GM18499 (cell line): ENCODE measurements at regions not wholly inside any gene's neighbourhood (a gene's known extent, or its start where the extent isn't known, plus 50 kb on each side); places are given as distances from the start of the nearest gene placed in this dataset.

Experiments
- ATAC-seq: cut with Tn5 transposase; IDR thresholded peaks from one replicate; pipeline ENCODE4 v1.9.1; 2021; ENCODE audit warnings: moderate number of reproducible peaks; ENCODE audit not compliant: insufficient read depth, unreplicated experiment

- ATAC-seq: no peak
Measured at GRCh38 chr9:89872426-89872912, 267.7 kb downstream of the GADD45G start.

DNA sequence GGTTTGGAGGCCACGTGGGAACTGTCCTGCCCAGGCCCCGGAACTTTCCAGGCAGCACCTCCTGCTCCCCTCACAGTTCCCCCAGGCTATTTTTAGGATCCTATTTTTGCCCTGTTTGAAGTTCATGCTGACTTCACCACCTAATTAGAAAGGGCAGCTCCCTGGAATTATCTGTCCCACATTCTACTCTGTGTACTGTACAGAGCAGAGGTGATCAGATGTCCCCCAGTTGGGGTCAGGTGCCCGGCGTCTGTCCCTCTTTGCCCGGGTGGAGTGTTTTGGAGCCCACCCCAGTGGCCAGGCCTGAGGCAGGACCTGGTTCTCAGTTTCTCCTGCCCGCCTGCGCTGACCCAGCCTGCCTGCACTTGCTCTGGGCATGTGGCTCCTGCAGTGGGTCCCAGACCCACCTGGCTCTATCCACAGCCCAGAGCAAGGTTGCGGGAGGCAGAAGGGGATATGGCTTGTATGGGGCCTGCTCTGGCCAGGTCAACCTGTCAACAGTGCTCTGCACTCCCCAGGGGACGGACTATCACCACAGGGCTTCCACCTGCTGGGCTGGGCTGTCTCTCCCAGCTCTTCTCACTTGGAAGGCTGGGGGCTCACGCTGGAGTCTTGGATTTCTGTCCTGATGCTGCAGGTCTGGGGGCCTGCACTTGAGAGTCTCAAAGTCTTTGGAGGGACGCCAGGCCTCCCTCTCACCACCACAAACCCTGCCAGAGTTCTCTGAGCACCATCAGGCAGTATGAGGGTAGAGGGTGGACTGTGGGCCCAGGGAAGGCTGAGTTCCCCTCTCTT lies 268.3 kb downstream of the GADD45G start:
- no peak for ATAC-seq

DNA sequence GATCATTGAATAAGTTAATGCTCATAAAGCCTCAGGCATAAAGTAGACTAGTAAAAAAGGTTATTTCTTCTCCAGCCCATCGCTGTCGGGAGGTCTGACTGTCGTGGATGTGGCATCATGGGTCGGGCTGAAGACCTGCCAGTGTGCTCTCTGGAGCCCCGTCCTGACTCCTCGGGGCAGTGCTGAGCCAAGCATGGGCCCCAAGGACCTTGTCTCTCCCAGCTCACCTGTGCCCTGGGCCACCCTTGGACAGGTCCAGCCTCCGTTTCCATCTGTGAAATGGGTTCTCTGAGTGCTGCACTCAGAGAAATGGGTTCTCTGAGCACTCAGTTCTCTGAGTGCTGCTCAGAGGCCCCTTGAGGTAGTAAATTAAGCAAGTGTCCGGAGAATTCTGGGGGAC lies 269.0 kb downstream of the GADD45G start:
- ATAC-seq: no peak

DNA sequence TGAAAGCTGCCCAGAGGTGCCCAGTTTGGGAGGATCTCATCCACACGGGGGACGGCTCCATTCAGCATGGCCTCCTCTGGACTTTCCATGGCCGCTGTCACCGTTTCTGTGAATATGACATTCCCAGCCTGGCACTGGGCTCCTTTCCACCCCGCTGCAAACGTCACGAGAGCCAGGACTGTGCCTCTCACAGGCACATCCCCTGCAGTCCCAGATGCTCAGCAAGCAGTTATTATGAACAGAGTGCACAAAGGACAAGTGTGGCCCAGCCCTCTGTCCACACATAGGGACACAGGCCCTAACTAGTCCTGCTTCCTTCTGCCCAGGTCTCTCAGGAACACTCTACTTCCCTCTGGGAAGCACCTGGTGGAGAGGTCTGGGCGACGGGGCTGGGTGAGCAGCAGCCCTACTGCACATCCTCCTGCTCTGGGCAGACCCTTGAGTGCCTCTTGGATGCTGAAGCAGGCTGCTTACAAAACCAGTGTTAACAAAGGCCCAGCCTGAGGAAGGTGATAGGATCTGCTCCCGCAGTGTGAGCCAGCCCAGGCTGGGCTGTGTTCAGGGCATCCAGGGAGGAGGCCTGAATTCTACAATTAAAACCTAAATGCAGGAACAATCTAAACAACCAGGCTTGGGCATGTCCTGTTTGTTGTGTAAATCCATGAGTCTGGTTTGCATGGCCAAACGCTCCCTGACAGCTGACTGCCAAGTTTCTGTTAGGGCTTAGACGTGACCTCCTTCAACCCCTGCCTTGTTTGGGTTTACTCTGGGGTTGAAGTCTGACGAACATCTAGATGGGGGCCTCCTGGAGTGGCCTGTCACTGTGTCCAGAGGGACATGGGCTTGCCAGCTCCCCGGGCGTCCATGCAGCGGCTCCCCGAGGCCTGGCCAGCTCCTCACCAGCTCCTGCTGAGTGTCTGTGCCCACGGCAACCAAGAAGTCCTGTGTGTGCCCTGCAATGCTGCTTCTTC lies 269.8 kb downstream of the GADD45G start:
- no peak for ATAC-seq

GRCh38 chr9:89877051-89878002 lies 272.5 kb downstream of the GADD45G start:
- no peak for ATAC-seq

GRCh38 chr9:89878003-89878411 lies 273.2 kb downstream of the GADD45G start:
- no peak for ATAC-seq

GRCh38 chr9:89878687-89879086 lies 273.9 kb downstream of the GADD45G start:
- no peak for ATAC-seq

DNA sequence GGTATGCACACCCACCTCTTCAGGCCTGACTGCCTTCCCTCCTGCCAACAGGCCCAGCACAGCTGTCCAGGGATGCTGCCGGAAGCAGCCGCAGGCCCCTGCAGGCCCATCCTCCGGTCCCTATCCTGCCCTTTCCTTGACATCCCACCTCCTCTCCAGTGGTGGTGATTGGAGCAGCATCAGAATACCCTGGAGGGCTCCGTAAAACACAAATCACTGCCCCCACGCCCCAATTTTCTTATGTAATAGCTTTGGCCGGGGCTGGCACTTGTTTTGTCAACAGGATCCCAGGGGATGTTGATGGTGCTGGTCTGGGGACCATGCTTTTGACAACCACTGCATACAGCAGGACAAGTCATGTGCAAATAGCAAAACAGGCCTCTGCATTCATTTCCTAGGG lies 274.5 kb downstream of the GADD45G start:
- no peak for ATAC-seq

DNA sequence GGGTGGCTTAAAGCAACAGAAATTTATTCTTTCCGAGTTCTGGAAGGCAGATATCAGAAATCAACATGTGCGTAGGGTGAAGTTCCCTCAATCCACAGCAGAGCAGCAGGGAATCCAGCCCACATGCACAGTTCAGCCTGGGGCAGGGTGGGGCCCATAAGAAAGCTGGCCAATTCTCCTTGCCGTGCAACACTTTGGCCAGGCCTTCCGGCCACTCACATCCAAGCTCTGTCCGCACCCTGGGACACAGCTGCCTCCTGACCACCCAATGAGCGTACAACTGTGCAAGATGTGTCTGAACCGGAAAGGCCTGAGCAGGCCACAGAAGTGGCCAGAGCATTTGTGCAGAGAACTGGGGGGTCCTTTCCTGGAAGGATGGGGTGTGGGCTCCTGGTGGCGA lies 274.9 kb downstream of the GADD45G start:
- no peak for ATAC-seq

- no peak for ATAC-seq
Measured at GRCh38 chr9:89880161-89880560, 275.3 kb downstream of the GADD45G start.

DNA sequence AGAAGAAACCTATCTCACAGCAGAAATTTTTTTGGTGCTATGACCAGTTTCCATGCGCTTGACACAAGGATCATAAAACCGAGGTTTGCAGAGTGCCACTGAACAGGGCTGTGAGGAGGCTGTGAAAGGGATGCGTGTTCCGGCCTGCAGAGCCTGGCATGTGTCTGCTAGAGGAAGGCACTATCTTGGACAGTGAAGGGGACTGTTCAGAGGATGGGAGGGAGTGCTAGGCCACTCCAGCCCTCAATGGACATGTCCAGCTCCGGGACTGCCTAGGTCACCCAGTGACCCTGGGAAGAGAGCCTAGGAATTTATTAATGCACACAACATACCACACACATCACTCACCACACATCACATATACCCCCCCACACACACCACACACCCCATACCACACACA lies 275.9 kb downstream of the GADD45G start:
- no peak for ATAC-seq

DNA sequence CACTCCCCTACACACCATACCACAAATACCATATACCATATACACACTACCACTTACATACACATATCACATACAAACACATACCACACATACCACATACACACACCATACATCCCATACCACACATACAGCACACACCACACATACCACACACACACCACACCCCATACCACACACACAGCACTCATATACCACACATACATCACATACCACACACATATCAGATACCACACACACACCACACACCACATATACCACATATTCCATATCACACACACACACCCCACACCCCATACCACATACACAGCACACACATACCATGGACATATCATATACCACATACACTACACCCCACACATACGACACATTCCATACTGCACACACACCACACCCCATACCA lies 276.6 kb downstream of the GADD45G start:
- no peak for ATAC-seq

DNA sequence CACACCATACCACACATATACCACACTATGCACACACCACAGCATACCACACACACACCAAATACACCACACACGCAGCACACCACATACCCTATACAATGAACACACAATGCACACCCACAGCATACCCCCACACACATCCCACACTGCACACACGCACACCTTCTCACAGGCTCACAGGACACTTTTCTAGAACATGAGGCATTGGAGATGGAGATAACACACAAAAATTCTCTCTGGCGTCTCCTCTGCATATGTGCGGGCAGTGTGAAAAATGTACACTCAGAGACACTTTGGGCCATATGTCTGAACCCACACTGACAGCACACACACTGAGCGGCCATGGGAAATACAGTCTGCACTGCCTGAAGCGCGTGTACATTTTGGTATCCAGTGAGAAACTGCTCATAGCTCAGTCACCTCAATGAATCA lies 278.1 kb downstream of the GADD45G start:
- ATAC-seq: no peak

- ATAC-seq: no peak
Measured at GRCh38 chr9:89883401-89884341, 278.9 kb downstream of the GADD45G start.

- no peak for ATAC-seq
Measured at GRCh38 chr9:89884356-89885083, 279.7 kb downstream of the GADD45G start.

- no peak for ATAC-seq
Measured at GRCh38 chr9:89885156-89885555, 280.3 kb downstream of the GADD45G start.

GRCh38 chr9:89886281-89886700 lies 281.5 kb downstream of the GADD45G start:
- ATAC-seq: no peak

- no peak for ATAC-seq
Measured at GRCh38 chr9:89887286-89887685, 282.5 kb downstream of the GADD45G start.
